Endothelial cell (in vitro differentiated cells): ENCODE measurements at regions not wholly inside any gene's neighbourhood (a gene's known extent, or its start where the extent isn't known, plus 50 kb on each side); places are given as distances from the start of the nearest gene placed in this dataset.

ENCODE experiments used
- DNase-seq: peaks from one replicate; pipeline ENCODE4 v3.0.0; 2021; ENCODE audit warnings: low spot score
- H3K27ac Mint-ChIP-seq: one replicate; pipeline ENCODE4 v1.8.0; 2021; ENCODE audit warnings: mixed read lengths, inconsistent platforms; ENCODE audit not compliant: unreplicated experiment
- H3K27me3 Mint-ChIP-seq: one replicate; pipeline ENCODE4 v1.8.0; 2021; ENCODE audit warnings: mild to moderate bottlenecking, moderate library complexity, mixed read lengths, inconsistent platforms; ENCODE audit not compliant: unreplicated experiment
- H3K36me3 Mint-ChIP-seq: one replicate; pipeline ENCODE4 v1.8.0; 2021; ENCODE audit warnings: mild to moderate bottlenecking, low read depth, mixed read lengths, inconsistent platforms; ENCODE audit not compliant: unreplicated experiment
- H3K4me1 Mint-ChIP-seq: one replicate; pipeline ENCODE4 v1.8.0; 2021; ENCODE audit warnings: mild to moderate bottlenecking, mixed read lengths, inconsistent platforms; ENCODE audit not compliant: unreplicated experiment
- H3K4me3 Mint-ChIP-seq: one replicate; pipeline ENCODE4 v1.8.0; 2021; ENCODE audit warnings: mild to moderate bottlenecking, mixed read lengths, inconsistent platforms; ENCODE audit not compliant: unreplicated experiment
- H3K9me3 Mint-ChIP-seq: one replicate; pipeline ENCODE4 v1.8.0; 2021; ENCODE audit warnings: mixed read lengths, inconsistent platforms; ENCODE audit not compliant: unreplicated experiment
- CTCF ChIP-seq: fragments of 200-600 bp; sonication (generic); IDR thresholded peaks from one replicate; pipeline ENCODE4 v1.5.0; 2021; ENCODE audit warnings: antibody characterized with exemption; ENCODE audit not compliant: unreplicated experiment

GRCh38 chr20:11053310-11053709 lies 379.5 kb upstream of the JAG1 start:
- no peak for TF ChIP-seq CTCF
- Mint-ChIP-seq H3K27ac (no peak overlapping the region), H3K9me3 (no peaks in the 10 kb centered on the region), H3K4me1 (no peaks in the 10 kb centered on the region), H3K27me3 (no peaks in the 10 kb centered on the region), H3K4me3 (no peak overlapping the region), H3K36me3 (no peaks in the 10 kb centered on the region)
- no peak for DNase-seq

GRCh38 chr20:11054266-11054993 lies 380.6 kb upstream of the JAG1 start:
- Mint-ChIP-seq H3K36me3 (no peaks in the 10 kb centered on the region), H3K27ac (no peak overlapping the region), H3K9me3 (no peaks in the 10 kb centered on the region), H3K4me3 (no peak overlapping the region), H3K4me1 (no peaks in the 10 kb centered on the region), H3K27me3 (no peaks in the 10 kb centered on the region)
- TF ChIP-seq CTCF: no peak
- no peak for DNase-seq

GRCh38 chr20:11056414-11056813 lies 382.6 kb upstream of the JAG1 start:
- H3K4me3 Mint-ChIP-seq: no peak overlapping the region
- H3K27ac Mint-ChIP-seq: no peak overlapping the region
- H3K36me3 Mint-ChIP-seq: no peaks in the 10 kb centered on the region
- TF ChIP-seq CTCF: no peak
- H3K27me3 Mint-ChIP-seq: no peaks in the 10 kb centered on the region
- H3K9me3 Mint-ChIP-seq: no peaks in the 10 kb centered on the region
- H3K4me1 Mint-ChIP-seq: no peaks in the 10 kb centered on the region
- DNase-seq: no peak

- H3K36me3 Mint-ChIP-seq: no peaks in the 10 kb centered on the region
- no peaks in the 10 kb centered on the region for H3K27me3 Mint-ChIP-seq
- no peaks in the 10 kb centered on the region for H3K9me3 Mint-ChIP-seq
- H3K4me1 Mint-ChIP-seq: no peaks in the 10 kb centered on the region
- TF ChIP-seq CTCF: no peak
- DNase-seq: no peak
- no peak overlapping the region for H3K4me3 Mint-ChIP-seq
- no peak overlapping the region for H3K27ac Mint-ChIP-seq
Observed at GRCh38 chr20:11057624-11058023, 383.8 kb upstream of the JAG1 start.

GRCh38 chr20:11059659-11060058 lies 385.9 kb upstream of the JAG1 start:
- H3K9me3 Mint-ChIP-seq: no peaks in the 10 kb centered on the region
- no peaks in the 10 kb centered on the region for H3K27me3 Mint-ChIP-seq
- no peak overlapping the region for H3K27ac Mint-ChIP-seq
- TF ChIP-seq CTCF: no peak
- no peaks in the 10 kb centered on the region for H3K4me1 Mint-ChIP-seq
- H3K36me3 Mint-ChIP-seq: no peaks in the 10 kb centered on the region
- H3K4me3 Mint-ChIP-seq: no peak overlapping the region
- no peak for DNase-seq
